Fibroblast of skin of right biceps (primary cell): ENCODE measurements at regions not wholly inside any gene's neighbourhood (a gene's known extent, or its start where the extent isn't known, plus 50 kb on each side); places are given as distances from the start of the nearest gene placed in this dataset.
"Not testable (repeated sequence)": the region's sequence is repeated elsewhere in the genome, so short reads cannot be mapped to it uniquely, and the experiment has no call there.

Experiments used
- DNase-seq: peaks from one replicate; pipeline ENCODE4 v3.0.0-alpha.2; 2013

- no peak for DNase-seq
These were observed 131.9 kb downstream of the NPR3 start for GRCh38 chr5:32842813-32843530.

DNA sequence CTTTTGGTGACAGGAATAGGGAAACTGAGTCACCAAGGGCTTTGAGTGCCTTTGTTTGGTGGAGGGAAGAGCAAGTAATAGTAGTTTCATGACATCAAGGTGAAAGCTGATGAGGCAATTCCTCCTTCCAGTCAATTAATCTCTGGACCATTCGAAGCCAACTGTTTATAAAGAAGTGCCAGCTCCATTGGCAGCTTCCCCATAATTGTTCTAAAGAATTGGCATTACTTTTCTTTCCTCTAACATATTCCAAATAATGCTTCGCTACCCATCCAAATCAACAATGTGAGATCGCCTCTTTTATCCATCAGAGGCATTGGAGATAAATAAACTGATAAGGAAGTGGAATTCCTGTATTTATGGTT lies 132.4 kb downstream of the NPR3 start:
- DNase-seq = no peak

DNA sequence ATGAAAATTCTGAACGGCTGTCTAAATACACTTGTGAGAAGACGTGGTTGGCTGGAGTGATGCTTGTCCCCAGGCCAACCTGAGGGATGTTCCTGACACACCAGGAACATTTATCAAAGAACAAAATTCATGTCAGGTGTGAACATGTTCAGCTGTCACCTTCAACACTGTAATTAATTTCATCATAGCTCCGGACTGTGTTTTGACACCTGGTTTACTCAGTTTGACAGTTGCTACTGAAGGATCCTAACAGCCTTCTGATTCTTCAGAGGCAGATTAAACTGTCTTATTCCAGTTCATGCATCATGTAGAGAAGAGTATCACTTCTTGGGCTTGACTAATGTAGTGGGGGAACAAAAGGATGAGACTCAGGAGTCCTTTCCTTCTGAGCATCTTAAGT lies 134.1 kb downstream of the NPR3 start:
- DNase-seq = no peak

- no peak for DNase-seq
These were observed 137.0 kb downstream of the NPR3 start for GRCh38 chr5:32848120-32848519.

- peak; percentile 71 for DNase-seq
These were observed 137.6 kb downstream of the NPR3 start for GRCh38 chr5:32848681-32849080.

- DNase-seq = no peak
These were observed 139.8 kb downstream of the NPR3 start for GRCh38 chr5:32850817-32851496.

DNA sequence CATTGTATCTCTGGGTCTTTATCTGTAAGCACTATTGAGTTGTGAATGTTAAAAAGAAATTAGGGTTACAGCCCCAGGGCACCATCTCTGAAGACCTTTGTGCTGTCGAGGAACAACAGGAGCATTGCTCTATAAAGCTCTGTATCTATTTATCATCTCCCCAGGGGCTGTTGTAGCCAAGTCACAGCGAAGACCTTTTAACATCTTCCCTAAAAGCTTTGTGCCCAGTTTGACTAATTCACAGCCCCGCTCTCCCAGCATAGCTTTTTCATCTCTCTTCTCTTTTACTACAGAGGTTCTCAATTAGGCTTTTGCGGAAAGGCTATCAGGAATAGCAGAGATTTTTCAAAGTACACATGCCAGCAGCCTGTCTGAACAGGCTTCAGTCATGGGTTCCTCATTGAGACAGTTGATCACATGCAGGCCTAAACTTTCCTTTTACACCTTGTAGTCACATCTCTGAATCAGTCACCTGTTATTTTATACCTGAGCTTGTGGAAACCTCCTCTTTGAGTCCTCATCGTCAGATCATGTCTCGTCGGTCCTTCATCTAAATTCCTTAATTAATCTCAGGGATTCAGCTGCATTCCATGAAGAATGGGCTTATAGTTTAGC lies 140.5 kb downstream of the NPR3 start:
- DNase-seq = no peak

DNA sequence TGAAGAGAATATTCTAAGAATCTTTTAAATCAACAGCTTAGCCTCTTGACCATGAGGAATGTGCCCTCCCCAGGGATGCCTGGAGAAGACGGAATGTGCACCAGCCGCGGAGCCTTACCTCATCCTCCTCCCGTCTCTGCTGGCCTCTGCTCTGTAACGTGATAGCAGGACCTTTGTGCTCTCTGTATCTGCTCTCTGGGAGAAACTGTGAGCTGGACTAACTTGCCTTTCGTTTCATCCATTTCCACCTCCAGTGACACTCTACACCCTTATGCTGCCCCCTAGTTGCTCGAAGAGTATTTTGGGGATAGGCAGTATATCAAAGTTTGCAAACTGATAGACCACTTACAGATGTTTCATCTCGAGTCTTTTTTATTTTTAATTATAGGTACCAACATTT lies 141.4 kb downstream of the NPR3 start:
- peak; percentile 90 for DNase-seq

GRCh38 chr5:32852976-32853375 lies 141.9 kb downstream of the NPR3 start:
- peak; percentile 69 for DNase-seq

GRCh38 chr5:32854473-32854872 lies 143.4 kb downstream of the NPR3 start:
- DNase-seq = no peak

- peak; percentile 60 for DNase-seq
These were observed 148.1 kb downstream of the NPR3 start for GRCh38 chr5:32859211-32859641.

DNA sequence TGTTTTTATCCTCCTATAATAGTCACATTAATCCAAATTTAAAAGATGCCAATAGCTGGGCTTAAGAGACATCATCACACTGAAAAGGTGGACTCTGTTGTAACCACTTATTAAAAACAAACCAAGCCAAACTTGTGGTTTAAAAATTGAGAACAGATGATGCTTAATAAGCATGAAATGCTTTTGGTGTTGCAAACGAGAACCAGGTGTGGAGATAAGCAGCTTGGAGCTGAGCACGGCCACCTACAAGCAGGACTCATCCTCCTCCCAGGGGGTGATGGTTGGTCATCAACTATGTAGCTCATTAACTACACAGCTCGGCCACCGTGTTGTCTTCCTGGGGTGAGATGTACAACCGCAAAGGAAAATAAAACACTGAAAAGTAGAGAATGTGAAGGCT lies 154.4 kb downstream of the NPR3 start:
- DNase-seq = peak; percentile 92

DNA sequence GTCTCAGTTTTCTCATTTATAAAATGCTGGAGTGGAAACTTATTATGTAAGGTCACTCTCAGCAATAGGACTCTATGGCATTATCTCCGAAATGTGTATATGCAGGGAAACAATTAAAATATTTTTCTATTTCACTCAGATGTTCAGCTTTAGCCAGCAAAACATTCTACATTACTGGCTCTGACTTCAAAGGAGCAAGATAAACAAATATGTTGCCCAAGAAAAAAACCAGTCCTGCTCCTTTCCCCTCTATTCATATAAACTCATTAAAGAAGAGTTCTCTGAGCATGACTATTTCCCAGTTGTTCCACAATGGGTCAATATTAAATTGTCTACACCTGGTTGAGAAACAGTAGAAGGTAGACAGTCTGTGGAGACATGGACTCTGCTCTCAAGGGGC lies 155.0 kb downstream of the NPR3 start:
- peak; percentile 25 for DNase-seq

- peak; percentile 88 for DNase-seq
These were observed 158.1 kb downstream of the NPR3 start for GRCh38 chr5:32869216-32869615.

- no peak for DNase-seq
These were observed 165.7 kb downstream of the NPR3 start for GRCh38 chr5:32876791-32877190.

GRCh38 chr5:32879364-32879763 lies 168.2 kb downstream of the NPR3 start:
- not testable (repeated sequence) for DNase-seq

- DNase-seq = peak; percentile 63
These were observed 169.7 kb downstream of the NPR3 start for GRCh38 chr5:32880796-32881195.

DNA sequence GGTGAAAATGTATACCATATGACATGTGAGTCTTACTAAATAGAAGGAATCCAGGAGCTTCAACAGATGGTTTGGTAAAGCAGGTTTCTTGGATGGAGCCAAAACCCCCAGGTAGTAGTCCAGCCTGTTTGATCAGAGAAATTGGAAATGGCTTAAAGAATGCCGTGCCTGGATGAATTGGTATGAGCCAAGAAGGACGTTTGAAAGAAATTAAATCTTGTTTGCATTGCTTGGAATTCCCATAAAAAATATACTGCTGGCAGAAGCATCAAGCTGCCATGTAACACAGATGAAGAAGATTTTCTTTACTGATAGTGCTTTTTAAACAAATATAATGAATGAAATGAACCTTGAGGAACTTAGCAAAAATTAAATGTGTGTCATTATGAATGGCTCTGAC lies 176.3 kb downstream of the NPR3 start:
- no peak for DNase-seq

DNA sequence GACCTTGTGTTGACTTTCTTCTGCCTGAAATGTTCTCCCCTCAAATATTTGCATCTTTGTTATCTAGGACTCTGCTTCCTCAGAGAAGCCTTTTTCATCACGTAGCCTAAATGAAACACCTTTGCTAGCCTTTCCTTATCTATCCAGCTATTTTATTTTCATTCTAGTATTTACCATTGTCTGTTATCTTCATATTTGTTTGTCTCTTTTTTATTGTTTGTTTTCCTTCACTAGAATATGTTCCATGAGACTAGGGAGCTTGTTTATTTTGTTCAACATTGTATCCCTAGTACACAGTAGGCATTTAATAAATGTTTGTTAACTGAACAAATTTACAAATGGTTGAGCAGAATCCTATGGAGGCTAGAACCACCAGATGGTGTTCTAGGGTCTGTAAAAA lies 178.0 kb downstream of the NPR3 start:
- no peak for DNase-seq

- no peak for DNase-seq
These were observed 192.5 kb downstream of the NPR3 start for GRCh38 chr5:32903613-32904012.

- peak; percentile 10 for DNase-seq
These were observed 197.5 kb downstream of the NPR3 start for GRCh38 chr5:32908641-32909040.

- peak; percentile 86 for DNase-seq
These were observed 198.1 kb downstream of the NPR3 start for GRCh38 chr5:32909207-32909606.

DNA sequence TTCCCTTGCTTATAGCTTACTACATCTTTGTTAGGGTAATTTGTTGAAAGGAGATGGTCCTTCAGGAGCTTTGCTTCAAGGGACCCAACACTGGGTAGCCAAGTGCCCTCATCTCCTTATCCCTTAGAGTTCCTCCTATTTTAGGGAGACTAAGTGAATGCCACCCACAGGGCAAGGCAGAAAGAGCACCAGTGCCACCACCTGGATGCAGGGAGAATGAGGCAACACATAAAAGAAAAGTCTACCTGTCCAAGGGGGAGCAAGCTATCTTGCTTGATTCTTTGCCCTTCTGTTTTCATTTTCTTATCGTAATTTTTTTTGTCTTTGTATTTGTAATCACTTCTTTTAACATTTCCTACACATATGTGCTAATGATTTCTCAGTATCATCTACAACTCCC lies 205.5 kb downstream of the NPR3 start:
- DNase-seq = peak; percentile 55

DNA sequence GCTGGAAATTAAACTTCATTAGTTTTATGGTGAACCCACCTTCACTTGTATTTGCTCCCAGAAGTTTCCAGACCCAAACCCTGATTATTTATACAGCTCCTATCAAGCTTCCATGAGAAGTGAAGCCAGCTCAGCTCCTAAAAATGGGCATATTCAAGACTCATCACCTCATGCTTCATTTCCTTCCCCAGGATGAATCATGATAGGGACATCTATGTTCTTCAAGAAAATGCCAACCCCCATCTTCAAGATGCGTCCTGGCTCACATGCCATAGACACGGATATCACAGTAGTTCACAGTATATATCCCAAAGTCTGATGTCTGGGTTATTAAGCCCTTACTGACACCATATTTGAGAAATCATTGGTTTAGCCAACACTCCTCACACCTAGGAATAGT lies 217.6 kb downstream of the NPR3 start:
- peak; percentile 88 for DNase-seq
